H7 (cell line): ENCODE measurements at regions not wholly inside any gene's neighbourhood (a gene's known extent, or its start where the extent isn't known, plus 50 kb on each side); places are given as distances from the start of the nearest gene placed in this dataset.
A peak's percentile ranks its signal among the peaks of the same experiment; 100 is the strongest.

Source experiments
- DNase-seq: peaks from one replicate; pipeline ENCODE4 v3.0.0; 2012
- H3K27me3 ChIP-seq: 2 replicates; pipeline ENCODE4 v1.6.0; 2011; ENCODE audit warnings: mild to moderate bottlenecking, low read length; ENCODE audit not compliant: control insufficient read depth, insufficient read depth
- H3K36me3 ChIP-seq: replicated peaks from 2 replicates; pipeline ENCODE4 v1.5.1; 2011; ENCODE audit warnings: low read length; ENCODE audit not compliant: control insufficient read depth, insufficient read depth
- H3K4me3 ChIP-seq: 2 replicates; pipeline ENCODE4 v1.5.1; 2011; ENCODE audit warnings: low read depth, mild to moderate bottlenecking, control low read depth, low read length, moderate library complexity; ENCODE audit not compliant: insufficient read depth

DNA sequence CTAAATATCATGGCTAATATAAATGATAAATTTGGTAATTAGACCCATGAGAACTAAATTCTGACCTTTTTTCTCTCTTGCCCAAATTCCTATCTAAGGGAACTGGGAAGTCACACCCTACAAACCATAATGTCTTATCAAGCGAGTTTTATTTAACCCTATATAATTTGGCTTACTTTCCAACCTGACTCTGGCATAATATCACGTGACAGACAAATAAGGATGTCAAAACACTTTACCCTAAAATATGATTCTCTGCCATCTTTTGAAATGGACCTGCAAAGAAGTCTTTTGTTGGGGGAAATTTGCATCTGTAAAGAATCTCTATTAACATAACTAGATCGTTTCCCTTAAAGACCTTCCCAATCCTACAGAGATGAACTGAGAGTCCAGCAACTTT is 1823.5 kb upstream of the LRRTM1 start:
- Histone ChIP-seq H3K4me3 (no peak overlapping the region), H3K36me3 (no peaks in the 10 kb centered on the region), H3K27me3 (no peaks in the 10 kb centered on the region)
- no peak for DNase-seq

DNA sequence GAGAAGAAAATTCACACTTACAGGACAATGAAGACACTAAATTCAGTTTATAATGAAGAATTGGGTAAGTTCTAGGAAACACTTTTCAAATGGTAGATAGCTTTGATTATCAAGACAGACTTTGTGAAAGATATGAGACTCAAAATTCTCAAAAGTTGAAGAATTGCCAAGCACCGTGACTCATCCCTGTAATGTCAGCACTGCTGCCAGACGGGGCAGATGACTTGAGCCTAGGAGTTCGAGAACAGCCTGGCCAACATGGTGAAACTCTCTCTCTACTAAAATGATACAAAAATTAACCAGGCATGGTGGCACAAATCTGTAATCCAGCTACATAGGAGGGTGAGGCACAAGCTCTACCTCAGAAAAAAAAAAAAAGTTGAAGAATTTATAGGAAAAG is 1820.1 kb upstream of the LRRTM1 start:
- no peaks in the 10 kb centered on the region for H3K36me3 ChIP-seq
- no peak overlapping the region for H3K4me3 ChIP-seq
- no peaks in the 10 kb centered on the region for H3K27me3 ChIP-seq
- no peak for DNase-seq

DNA sequence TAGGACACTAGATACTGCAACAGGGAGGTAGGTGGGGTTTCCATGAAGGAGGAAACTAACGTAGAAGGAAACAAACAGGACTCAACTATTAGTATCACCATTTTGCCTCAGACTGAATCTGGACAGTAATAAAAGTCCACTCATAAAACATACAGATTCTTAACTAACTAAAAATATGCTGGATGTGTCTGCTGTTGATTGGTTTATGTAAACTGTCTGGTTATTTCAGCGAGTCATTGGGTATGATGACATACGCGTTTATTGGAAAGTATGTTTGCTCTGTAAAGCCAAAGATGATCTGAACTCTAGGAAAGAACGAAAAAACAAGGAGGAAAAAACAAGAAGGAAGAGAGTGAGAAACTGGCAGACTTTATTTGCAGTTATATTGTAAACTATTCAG is 1816.1 kb upstream of the LRRTM1 start:
- Histone ChIP-seq H3K27me3 (no peaks in the 10 kb centered on the region), H3K36me3 (no peaks in the 10 kb centered on the region), H3K4me3 (no peak overlapping the region)
- no peak for DNase-seq

DNA sequence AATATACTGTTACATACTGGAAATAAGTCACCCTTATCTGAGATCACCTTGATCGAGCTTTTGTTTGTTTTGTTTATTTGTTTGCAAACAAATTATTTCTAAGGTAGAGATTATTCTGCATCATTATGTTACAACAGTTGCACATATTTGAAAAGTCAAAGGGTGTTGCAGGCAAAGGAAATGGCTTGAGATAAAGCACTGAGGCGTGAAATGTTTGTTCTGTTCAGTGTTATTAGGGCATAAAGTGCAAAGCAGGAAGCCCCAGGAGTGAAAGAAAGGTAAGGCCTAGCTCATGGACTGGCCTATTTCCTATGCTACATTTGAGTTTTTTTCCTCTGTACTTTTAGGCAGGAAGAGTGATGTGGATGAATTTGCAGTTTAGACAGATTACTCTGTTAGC is 1815.6 kb upstream of the LRRTM1 start:
- H3K4me3 ChIP-seq = no peak overlapping the region
- no peaks in the 10 kb centered on the region for H3K36me3 ChIP-seq
- DNase-seq = no peak
- no peaks in the 10 kb centered on the region for H3K27me3 ChIP-seq

DNA sequence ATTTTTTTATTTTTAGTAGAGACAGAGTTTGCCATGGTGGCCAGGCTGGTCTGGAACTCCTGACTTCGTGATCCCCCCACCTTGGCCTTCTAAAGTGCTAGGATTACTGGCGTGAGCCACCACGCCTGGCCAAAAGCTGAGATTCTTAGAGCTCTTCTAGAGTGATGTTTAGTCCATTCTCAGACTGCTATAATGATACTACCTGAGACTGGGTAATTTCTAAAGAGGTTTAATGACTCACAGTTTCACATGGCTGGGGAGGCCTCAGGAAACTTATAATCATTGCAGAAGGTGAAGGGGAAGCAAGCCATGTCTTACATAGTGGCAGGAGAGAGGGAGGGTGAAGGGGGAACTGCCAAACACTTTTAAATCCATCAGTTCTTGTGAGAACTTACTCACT is 1804.9 kb upstream of the LRRTM1 start:
- H3K4me3 ChIP-seq = no peak overlapping the region
- DNase-seq = no peak
- no peaks in the 10 kb centered on the region for H3K36me3 ChIP-seq
- no peaks in the 10 kb centered on the region for H3K27me3 ChIP-seq

DNA sequence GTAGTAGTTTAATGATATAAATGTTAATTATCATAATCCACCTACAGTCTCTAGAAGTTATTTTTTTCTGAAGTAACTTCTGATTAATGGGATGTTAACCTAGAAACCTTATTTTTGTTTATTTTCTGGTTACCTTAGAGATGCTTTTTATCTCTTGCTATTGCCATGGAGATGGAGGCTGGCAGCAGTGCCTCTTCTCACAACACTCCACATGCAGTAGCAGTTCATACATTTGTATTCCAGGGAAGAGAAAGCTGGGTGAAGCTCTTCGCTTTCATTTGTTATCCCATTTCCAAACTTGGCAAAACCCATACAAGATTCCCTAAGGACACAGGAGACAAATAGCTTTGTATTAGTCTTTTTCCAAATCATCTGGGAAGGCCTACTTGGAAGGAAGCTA is 1794.1 kb upstream of the LRRTM1 start:
- Histone ChIP-seq H3K36me3 (no peaks in the 10 kb centered on the region), H3K27me3 (no peaks in the 10 kb centered on the region), H3K4me3 (no peak overlapping the region)
- DNase-seq = no peak

DNA sequence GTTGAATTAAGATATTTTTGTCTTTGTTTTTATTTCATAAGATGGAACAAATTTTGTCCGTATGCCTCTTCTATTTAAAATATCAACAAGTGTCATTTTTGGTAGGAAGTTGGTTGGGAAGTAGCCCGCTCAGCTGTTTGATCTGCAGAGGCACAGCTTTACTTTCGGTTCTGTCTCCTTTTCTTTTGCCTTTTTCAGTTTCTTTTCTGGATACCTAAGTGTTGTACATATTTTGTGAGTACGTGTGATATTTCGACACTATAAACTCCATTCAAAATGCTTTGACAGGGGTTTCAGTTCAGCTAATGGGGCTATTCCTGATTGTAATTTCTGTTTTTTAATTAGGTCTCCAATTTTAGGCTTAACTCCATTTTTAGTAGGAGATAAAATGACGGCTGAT is 1785.0 kb upstream of the LRRTM1 start:
- Histone ChIP-seq H3K36me3 (no peaks in the 10 kb centered on the region), H3K27me3 (no peaks in the 10 kb centered on the region)

DNA sequence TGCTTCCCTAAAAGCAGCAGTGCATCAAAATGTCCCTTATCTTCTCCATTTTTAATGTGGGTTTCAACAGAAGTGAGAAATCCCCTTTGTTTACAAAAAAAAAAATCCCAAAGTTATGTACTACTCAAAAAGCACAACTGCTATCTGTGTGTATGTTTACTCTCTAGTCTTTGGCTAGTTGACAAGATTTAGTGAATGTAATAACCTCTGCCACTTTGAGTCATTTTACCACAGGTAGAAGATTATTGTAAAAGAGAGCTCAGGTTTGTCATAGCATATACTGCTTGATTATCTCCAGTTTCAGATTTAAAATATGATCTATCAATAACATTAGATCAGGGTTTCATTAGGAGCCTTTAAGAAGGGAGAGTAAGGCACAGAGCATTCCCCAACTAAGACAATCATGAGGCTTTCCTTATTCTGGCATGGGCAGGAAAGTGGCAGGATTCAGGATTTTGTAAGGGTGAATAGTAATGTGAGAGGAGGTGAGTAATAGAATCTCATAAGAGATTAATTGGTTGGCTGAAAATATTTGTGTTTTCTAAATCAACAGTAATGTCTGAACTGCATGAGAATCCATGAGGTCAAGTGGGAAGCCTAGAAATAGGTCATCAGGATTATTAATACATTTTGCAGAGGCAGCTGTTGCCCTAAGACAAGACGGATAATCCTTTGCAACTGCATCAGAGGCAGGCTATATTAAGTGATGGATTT is 1780.3 kb upstream of the LRRTM1 start:
- Histone ChIP-seq H3K27me3 (no peaks in the 10 kb centered on the region), H3K36me3 (no peaks in the 10 kb centered on the region), H3K4me3 (no peak overlapping the region)
- DNase-seq = no peak

More for the DNA sequence above, 1785.0 kb upstream of the LRRTM1 start:
- no peak overlapping the region for H3K4me3 ChIP-seq
- no peak for DNase-seq

DNA sequence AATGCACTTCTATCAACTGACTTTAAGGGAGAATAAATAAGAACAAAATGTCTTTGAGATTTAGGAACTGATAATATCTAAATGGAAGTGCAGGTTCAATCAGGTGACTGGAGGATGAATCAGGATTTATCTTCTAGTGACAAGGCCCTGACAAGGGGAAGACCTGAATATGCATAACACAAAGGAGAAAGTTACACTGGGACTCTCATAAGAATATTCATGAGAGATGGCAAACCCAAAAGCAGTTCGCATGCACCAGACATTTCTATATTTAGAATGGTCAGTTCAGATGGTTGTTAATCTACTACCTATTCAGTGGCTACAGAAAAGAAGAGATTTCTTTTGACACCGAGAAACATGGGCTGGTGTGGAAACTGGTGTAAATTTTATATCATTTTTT is 1771.3 kb upstream of the LRRTM1 start:
- no peaks in the 10 kb centered on the region for H3K27me3 ChIP-seq
- no peaks in the 10 kb centered on the region for H3K36me3 ChIP-seq
- DNase-seq = no peak
- no peak overlapping the region for H3K4me3 ChIP-seq

DNA sequence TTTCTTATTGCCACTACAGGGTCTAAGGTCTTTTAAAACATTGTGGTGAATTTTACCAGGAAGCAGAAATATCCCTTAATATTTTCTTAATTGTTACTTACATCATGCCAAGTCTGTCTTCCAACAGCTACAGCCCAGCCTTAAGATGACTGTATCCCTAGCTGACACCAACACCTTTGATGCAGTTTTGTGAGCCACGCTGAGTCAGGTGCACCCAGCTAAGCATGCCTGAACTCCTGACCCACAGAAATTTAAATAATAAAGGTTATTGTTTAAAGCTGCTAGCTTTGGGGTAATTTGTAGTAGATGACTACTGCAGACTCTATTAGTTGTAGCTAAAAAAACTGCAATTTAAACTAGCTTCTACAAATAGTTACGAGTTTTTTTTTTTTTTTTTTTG is 1757.9 kb upstream of the LRRTM1 start:
- Histone ChIP-seq H3K36me3 (no peaks in the 10 kb centered on the region), H3K4me3 (no peak overlapping the region), H3K27me3 (no peaks in the 10 kb centered on the region)
- peak; percentile 7 for DNase-seq

DNA sequence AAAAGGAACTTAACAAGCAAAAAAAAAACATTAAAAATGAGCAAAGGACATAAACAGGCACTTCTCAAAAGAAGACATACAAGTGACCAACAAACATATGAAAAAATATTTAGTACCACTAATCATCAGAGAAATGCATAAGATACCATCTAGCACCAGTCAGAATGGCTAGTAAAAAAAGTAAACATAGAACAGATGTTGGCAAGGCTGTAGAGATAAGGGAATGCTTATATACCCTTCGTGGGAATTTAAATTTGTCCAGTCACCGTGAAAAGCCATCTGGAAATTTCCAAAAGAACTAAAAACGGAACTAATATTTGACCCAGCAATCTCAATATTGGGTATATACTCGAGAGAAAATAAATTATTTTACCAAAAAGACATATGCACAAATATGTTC is 1751.3 kb upstream of the LRRTM1 start:
- Histone ChIP-seq H3K4me3 (no peak overlapping the region), H3K36me3 (no peaks in the 10 kb centered on the region), H3K27me3 (no peaks in the 10 kb centered on the region)
- no peak for DNase-seq

DNA sequence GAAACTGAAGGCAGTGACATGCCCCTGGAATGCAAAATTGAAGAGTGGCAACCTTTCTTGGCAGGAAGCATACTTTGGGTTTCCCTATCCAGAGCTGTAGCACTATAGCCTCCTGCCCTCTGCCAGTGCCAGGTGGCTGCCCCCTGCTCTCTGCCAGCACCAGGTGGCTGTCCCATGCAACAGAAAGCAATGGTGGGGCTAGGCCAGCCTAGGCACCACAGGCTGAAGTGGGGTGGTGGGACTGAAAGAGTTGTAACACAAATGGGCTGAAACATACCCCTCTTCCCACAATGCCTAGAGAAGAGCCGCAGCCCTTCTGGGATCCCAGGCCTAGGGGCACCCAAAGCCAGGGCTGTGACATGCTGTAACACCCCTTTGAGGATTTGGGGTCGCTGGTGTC is 1739.3 kb upstream of the LRRTM1 start:
- Histone ChIP-seq H3K27me3 (no peaks in the 10 kb centered on the region), H3K4me3 (no peak overlapping the region), H3K36me3 (no peaks in the 10 kb centered on the region)
- DNase-seq = no peak

DNA sequence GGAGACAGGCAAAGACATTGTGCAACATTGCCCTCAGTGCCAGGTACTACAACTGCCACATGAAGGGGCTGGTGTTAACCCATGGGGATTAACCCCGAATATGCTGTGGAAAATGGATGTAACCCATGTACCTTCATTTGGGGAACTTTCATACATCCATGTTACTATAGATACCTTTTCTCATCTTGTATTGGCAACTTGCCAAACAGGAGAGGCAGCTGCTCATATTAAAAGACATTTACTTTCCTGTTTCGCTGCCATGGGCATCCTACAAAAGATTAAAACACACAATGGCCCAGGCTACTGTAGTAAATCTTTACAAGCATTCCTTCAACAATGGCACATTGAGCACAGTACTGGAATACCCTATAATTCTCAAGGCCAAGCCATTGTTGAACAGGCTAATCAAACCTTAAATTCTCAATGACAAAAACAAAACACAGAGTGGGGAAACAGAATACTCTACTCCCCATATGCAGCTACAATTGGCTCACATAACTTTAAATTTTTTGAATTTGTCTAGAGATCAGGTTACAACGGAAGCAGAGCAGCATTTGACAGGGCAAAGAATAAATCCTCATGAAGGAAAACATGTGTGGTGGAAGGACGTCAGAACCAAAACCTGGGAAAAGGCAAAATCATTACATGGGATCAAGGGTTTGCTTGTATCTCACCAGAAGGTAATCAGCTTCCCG is 1723.5 kb upstream of the LRRTM1 start:
- DNase-seq = no peak
- Histone ChIP-seq H3K36me3 (no peaks in the 10 kb centered on the region), H3K27me3 (no peaks in the 10 kb centered on the region), H3K4me3 (no peak overlapping the region)

DNA sequence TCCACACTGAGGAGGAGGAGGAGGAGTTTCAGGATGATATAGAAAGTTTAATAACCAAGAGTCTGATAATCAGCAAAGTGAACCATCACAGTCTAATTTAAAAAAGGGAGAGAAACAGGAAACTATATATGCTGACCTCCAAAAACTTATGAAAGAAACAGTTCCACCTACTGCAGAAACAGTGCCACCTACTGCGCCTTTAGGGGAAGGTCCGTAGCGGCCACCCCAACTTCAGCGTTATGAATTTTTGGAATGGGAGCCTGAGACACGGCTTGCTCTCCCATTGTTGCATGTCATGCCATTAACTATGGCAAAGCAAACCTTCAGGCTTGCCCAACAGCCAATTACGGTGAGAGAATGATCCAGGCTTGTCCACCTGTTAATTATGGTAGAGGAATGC is 1719.2 kb upstream of the LRRTM1 start:
- no peaks in the 10 kb centered on the region for H3K36me3 ChIP-seq
- no peaks in the 10 kb centered on the region for H3K27me3 ChIP-seq
- DNase-seq = peak; percentile 3
- H3K4me3 ChIP-seq = no peak overlapping the region

DNA sequence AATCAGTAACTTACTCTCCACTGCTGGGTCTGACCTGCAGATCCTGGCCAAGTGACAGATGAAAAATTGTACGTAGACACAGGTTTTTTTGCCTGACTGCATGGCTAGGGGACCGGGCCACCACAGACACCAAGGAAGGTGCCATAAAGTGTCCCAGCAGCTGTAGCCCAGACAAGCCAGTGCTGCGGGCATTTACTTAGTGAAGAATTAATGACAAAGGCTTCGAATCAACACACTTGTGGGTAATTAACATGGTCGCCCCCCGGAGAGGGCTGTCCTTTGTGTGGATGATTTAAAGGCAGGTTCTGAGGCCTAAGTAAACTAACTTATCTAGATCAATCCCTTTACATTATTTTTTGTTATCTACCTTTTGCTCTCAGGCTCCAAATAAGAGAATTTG is 1709.1 kb upstream of the LRRTM1 start:
- Histone ChIP-seq H3K4me3 (peak overlapping the region; percentile 31; the same call in 1 of the 2 replicates), H3K36me3 (no peaks in the 10 kb centered on the region), H3K27me3 (no peaks in the 10 kb centered on the region)
- peak; percentile 10 for DNase-seq
